HG03175 (cell line): ENCODE measurements at regions not wholly inside any gene's neighbourhood (a gene's known extent, or its start where the extent isn't known, plus 50 kb on each side); places are given as distances from the start of the nearest gene placed in this dataset.

Experiments
- ATAC-seq: cut with Tn5 transposase; IDR thresholded peaks from one replicate; pipeline ENCODE4 v1.9.1; 2021; ENCODE audit warnings: mild to moderate bottlenecking, moderate library complexity; ENCODE audit not compliant: unreplicated experiment

GRCh38 chr3:104755791-104756190, 610.9 kb upstream of the ALCAM start:
- no peak for ATAC-seq

- ATAC-seq, result no peak
Observed at GRCh38 chr3:104763007-104763406, 603.7 kb upstream of the ALCAM start.

GRCh38 chr3:104764496-104764895, 602.2 kb upstream of the ALCAM start:
- no peak for ATAC-seq

- no peak for ATAC-seq
Observed at GRCh38 chr3:104768886-104769285, 597.8 kb upstream of the ALCAM start.

- ATAC-seq, result no peak
Observed at GRCh38 chr3:104779324-104779723, 587.4 kb upstream of the ALCAM start.

- ATAC-seq, result no peak
Observed at GRCh38 chr3:104781112-104781511, 585.6 kb upstream of the ALCAM start.

- no peak for ATAC-seq
Observed at GRCh38 chr3:104785947-104786346, 580.8 kb upstream of the ALCAM start.

- ATAC-seq, result no peak
Observed at GRCh38 chr3:104787306-104787705, 579.4 kb upstream of the ALCAM start.

- ATAC-seq, result no peak
Observed at GRCh38 chr3:104788807-104789206, 577.9 kb upstream of the ALCAM start.

- ATAC-seq, result no peak
Observed at GRCh38 chr3:104791331-104791730, 575.4 kb upstream of the ALCAM start.

GRCh38 chr3:104796556-104796955, 570.2 kb upstream of the ALCAM start:
- ATAC-seq, result no peak

- ATAC-seq, result no peak
Observed at GRCh38 chr3:104805042-104805441, 561.7 kb upstream of the ALCAM start.

- no peak for ATAC-seq
Observed at GRCh38 chr3:104805508-104805907, 561.2 kb upstream of the ALCAM start.

- ATAC-seq, result no peak
Observed at GRCh38 chr3:104810896-104811295, 555.8 kb upstream of the ALCAM start.

- no peak for ATAC-seq
Observed at GRCh38 chr3:104816008-104816407, 550.7 kb upstream of the ALCAM start.

- ATAC-seq, result no peak
Observed at GRCh38 chr3:104816716-104817115, 550.0 kb upstream of the ALCAM start.

- no peak for ATAC-seq
Observed at GRCh38 chr3:104819333-104819732, 547.4 kb upstream of the ALCAM start.

GRCh38 chr3:104820959-104821358, 545.8 kb upstream of the ALCAM start:
- no peak for ATAC-seq

- no peak for ATAC-seq
Observed at GRCh38 chr3:104825116-104825515, 541.6 kb upstream of the ALCAM start.

- no peak for ATAC-seq
Observed at GRCh38 chr3:104831071-104831470, 535.6 kb upstream of the ALCAM start.

- no peak for ATAC-seq
Observed at GRCh38 chr3:104832530-104832929, 534.2 kb upstream of the ALCAM start.

GRCh38 chr3:104835376-104835775, 531.3 kb upstream of the ALCAM start:
- no peak for ATAC-seq

- no peak for ATAC-seq
Observed at GRCh38 chr3:104846270-104846669, 520.4 kb upstream of the ALCAM start.

- ATAC-seq, result no peak
Observed at GRCh38 chr3:104849070-104849469, 517.6 kb upstream of the ALCAM start.
